Kidney (tissue), 13 donors: ENCODE measurements at regions not wholly inside any gene's neighbourhood (a gene's known extent, or its start where the extent isn't known, plus 50 kb on each side); places are given as distances from the start of the nearest gene placed in this dataset.

Source experiments
- DNase-seq, 5 donors: peaks; one replicate each; pipeline ENCODE4 v3.0.0-alpha.2; 2013 to 2020
- FAIRE-seq: peaks from 2 replicates; lab custom pipeline; 2012; peaks lifted over from hg19 to GRCh38; lab: Jason Lieb, UNC
- H3K27ac ChIP-seq, 2 donors: one replicate each; pipeline ENCODE4 v1.7.0; 2013; ENCODE audit warnings: low read depth in 2 of 2, low read length in 2 of 2, inconsistent platforms in 1 of 2
- H3K27me3 ChIP-seq: one replicate; pipeline ENCODE4 v1.7.1; 2013; ENCODE audit warnings: low read length, inconsistent platforms; ENCODE audit not compliant: control insufficient read depth, insufficient read depth
- H3K36me3 ChIP-seq, 3 donors: one replicate each; pipeline versions ENCODE4 v1.7.0 to v1.7.1; 2013; ENCODE audit warnings: low read length in 3 of 3, control low read depth in 1 of 3, inconsistent platforms in 1 of 3; ENCODE audit not compliant: insufficient read depth in 3 of 3, control insufficient read depth in 2 of 3
- H3K4me1 ChIP-seq, 3 donors: one replicate each; pipeline versions ENCODE4 v1.7.0 to v1.7.1; 2013; ENCODE audit warnings: low read length in 3 of 3, inconsistent platforms in 1 of 3, low read depth in 1 of 3; ENCODE audit not compliant: control insufficient read depth in 2 of 3, insufficient read depth in 2 of 3
- H3K4me3 ChIP-seq, 3 donors: one replicate each; pipeline versions ENCODE4 v1.7.0 to v1.8.1; 2013; ENCODE audit warnings: low read length in 3 of 3, control low read depth in 1 of 3, inconsistent platforms in 1 of 3
- H3K9ac ChIP-seq, 3 donors: one replicate each; pipeline versions ENCODE4 v1.7.0 to v1.7.1; 2013; ENCODE audit warnings: low read length in 3 of 3, control low read depth in 1 of 3, inconsistent platforms in 1 of 3
- H3K9me3 ChIP-seq, 3 donors: one replicate each; pipeline versions ENCODE4 v1.7.0 to v1.7.1; 2013; ENCODE audit warnings: low read length in 3 of 3, control low read depth in 1 of 3, inconsistent platforms in 1 of 3; ENCODE audit not compliant: control insufficient read depth in 2 of 3, insufficient read depth in 1 of 3
- intact Hi-C: fragments of 100-400 bp; cut with DNase I; formaldehyde crosslinking; loops from one replicate; pipeline ENCODE4 v1.11.1; 2022
- TF ChIP-seq, protein P1 (sequence below): IDR thresholded peaks from 3 replicates; pipeline ENCODE4 v1.5.1; 2012; ENCODE audit warnings: mild to moderate bottlenecking, moderate library complexity, borderline replicate concordance; ENCODE audit not compliant: insufficient read depth; ENCODE audit errors: extremely low read depth
- donor health status: control.
- donor health status: control.
- donor health status: control.
- donor health status: control.
- donor health status: control.
- donor health status: DM: yes; HTN: yes; CAD: no.
- donor health status: Normal renal cell carcinoma (clear cell type).

DNA sequence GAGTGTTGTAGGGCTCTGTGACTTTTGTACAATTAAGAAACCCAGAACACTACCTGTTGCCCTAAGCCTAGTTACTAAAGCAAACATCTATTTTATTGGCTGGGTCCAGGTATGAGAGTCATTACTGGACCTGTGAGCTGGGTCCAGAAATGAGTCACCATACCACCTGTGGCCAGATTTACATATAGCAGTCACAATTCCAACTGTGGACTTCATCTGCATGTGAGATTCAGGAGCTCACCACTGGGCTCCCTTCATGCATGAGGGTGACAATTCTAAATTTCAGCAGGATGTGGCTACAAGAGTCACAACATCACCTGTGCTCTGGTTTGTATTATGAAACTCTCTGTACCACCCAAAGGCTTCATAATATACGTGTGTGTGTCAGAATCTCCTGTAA is 2038.0 kb downstream of the TP53TG3F start:
- no peak overlapping the region for H3K9ac ChIP-seq
- H3K9me3 ChIP-seq, result peaks cover 0 to 7% (median 0%) of the 10 kb centered on the region in 3 donors
- DNase-seq (no peak), FAIRE-seq (no peak)
- no peak overlapping the region for H3K27ac ChIP-seq
- H3K36me3 ChIP-seq, result no peaks in the 10 kb centered on the region
- H3K4me3 ChIP-seq, result no peak overlapping the region
- no peaks in the 10 kb centered on the region for H3K4me1 ChIP-seq
- no peaks in the 10 kb centered on the region for H3K27me3 ChIP-seq
- intact Hi-C loops, result no loop called here
- TF ChIP-seq, protein P1, sequence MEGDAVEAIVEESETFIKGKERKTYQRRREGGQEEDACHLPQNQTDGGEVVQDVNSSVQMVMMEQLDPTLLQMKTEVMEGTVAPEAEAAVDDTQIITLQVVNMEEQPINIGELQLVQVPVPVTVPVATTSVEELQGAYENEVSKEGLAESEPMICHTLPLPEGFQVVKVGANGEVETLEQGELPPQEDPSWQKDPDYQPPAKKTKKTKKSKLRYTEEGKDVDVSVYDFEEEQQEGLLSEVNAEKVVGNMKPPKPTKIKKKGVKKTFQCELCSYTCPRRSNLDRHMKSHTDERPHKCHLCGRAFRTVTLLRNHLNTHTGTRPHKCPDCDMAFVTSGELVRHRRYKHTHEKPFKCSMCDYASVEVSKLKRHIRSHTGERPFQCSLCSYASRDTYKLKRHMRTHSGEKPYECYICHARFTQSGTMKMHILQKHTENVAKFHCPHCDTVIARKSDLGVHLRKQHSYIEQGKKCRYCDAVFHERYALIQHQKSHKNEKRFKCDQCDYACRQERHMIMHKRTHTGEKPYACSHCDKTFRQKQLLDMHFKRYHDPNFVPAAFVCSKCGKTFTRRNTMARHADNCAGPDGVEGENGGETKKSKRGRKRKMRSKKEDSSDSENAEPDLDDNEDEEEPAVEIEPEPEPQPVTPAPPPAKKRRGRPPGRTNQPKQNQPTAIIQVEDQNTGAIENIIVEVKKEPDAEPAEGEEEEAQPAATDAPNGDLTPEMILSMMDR, result no peak

DNA sequence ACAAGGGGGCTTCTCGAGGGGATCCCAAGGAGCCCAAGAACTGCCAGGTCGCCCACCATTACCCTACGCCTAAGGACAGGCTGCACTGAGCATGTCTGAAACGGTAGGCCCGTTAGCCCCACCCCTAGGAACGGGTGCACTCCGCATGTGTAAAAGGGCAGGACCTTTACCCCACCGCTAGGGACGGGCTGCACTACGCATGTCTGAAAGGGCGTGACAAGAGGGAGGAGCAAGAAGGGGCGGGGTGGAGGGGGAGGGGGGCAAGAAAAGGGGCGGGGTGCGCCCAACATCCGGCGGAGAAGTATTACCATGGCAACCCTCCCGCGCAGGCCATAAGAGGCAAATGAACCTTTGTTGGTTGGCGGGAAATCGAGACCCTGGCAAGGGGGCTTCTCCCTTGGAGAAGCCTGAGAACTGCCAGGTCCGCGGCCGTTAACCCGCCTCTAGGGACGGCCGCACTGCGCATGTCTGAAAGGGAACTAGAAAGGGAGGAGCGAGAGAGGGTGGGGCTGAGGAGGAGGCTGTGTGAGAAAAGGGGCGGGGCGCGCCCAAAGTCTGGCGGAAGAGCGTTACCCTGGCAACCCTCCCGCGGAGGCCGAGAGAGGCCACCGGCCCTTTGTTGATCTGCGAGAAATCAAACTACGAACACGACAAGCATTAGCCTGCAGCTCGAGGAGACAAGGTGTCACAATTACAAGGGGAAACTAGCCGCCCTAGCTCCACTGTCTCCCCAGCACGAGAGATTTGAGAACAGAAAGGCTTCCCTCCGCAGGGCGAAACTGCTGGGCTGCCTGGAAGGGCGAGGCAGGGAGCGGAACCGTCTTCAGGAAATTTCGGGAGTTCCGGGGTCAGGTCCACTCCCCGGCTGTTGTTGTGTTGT is 2046.8 kb downstream of the TP53TG3F start:
- H3K9me3 ChIP-seq, result peaks cover 0 to 4% (median 0%) of the 10 kb centered on the region in 3 donors
- no peaks in the 10 kb centered on the region for H3K4me1 ChIP-seq
- H3K9ac ChIP-seq, result no peak overlapping the region
- intact Hi-C loops, result no loop called here
- no peak overlapping the region for H3K27ac ChIP-seq
- no peak for DNase-seq
- H3K4me3 ChIP-seq, result no peak overlapping the region
- no peaks in the 10 kb centered on the region for H3K36me3 ChIP-seq
- TF ChIP-seq, protein P1, result no peak
- no peaks in the 10 kb centered on the region for H3K27me3 ChIP-seq
- FAIRE-seq, result no peak

DNA sequence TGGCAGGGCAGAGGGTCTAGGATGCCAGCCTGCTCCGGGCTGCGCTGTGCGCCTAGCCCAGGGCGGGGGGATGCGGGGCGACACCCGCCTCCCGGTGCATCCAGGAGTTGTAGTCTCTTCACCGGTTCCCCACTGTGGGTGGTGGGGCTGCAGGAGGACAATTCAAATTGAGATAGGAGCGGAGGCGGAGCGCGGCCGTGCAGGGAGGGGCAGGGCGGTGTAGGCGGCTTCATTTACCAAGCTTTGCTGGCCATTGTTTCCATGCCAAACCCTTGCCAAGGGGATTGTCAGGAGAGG is 2047.4 kb downstream of the TP53TG3F start:
- intact Hi-C loops, result no loop called here
- DNase-seq (no peak), FAIRE-seq (no peak)
- no peaks in the 10 kb centered on the region for H3K36me3 ChIP-seq
- no peak overlapping the region for H3K9ac ChIP-seq
- H3K27me3 ChIP-seq, result no peaks in the 10 kb centered on the region
- peaks cover 0 to 4% (median 0%) of the 10 kb centered on the region in 3 donors for H3K9me3 ChIP-seq
- no peak overlapping the region for H3K4me3 ChIP-seq
- H3K27ac ChIP-seq, result no peak overlapping the region
- no peaks in the 10 kb centered on the region for H3K4me1 ChIP-seq
- TF ChIP-seq, protein P1, result no peak
